ENCODE measurements at regions not wholly inside any gene's neighbourhood (a gene's known extent, or its start where the extent isn't known, plus 50 kb on each side); places are given as distances from the start of the nearest gene placed in this dataset.

- POLR2A ChIA-PET, result no interaction called here
- no peak overlapping the region for H3K27ac ChIP-seq
- DNase-seq (ENCODE audit: low read depth in 1 of 2, low spot score in 1 of 2) (no peak), ATAC-seq (no peak), FAIRE-seq (no peak)
- peaks cover 17% of the 10 kb centered on the region for H3K4me1 ChIP-seq
- TF ChIP-seq ESRRA (IDR thresholded peaks at IDR 0.05; ENCODE audit: borderline replicate concordance, low read length), result no peak
- H3K9me3 ChIP-seq, result no peaks in the 10 kb centered on the region
- no peak overlapping the region for H3K4me2 ChIP-seq
- CTCF ChIA-PET, result interaction anchor here (1.9 to 2.7 kb wide), 2 partner anchors 12 to 275 kb away, joined by 7 to 11 read pairs; no protein-coding TSS in a partner anchor
- 80% methylated on average over 7 of the region's 9 CpGs for WGBS (ENCODE audit: missing lambda C conversion rate)
- no peak overlapping the region for H3K4me3 ChIP-seq
Measured at GRCh38 chr3:56976651-56977560, 83.6 kb upstream of the SPATA12 start.

DNA sequence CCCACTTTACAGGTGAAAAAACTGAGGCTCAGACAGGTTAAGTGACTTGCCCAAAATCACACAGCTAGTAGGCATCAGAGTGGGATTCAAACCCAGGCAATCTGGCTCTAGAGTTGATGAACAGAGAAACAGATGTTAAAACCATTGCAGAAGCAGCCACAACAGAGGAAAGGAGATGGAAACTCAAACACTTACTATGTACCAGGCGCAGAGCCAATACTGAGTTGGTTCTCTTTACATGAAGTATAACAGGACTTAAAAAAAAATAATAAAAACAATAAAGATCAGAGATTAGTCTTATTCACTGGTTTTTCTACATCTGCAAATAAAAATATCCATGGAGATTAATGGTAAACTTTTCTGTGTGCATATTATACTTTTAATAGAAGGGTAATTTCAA is 84.9 kb upstream of the SPATA12 start:
- POLR2A ChIA-PET, result no interaction called here
- no peaks in the 10 kb centered on the region for H3K9me3 ChIP-seq
- WGBS (ENCODE audit: missing lambda C conversion rate), result 94% methylated on average over 1 of the region's 1 CpG
- no peak overlapping the region for H3K4me3 ChIP-seq
- no peak for ATAC-seq
- no peak overlapping the region for H3K27ac ChIP-seq
- peaks cover 4% of the 10 kb centered on the region; the same call in 2 of the 3 replicates for H3K4me1 ChIP-seq
- FAIRE-seq, result no peak
- CTCF ChIA-PET, result interaction anchor here (1.1 kb wide), 1 partner anchor 13 kb away, joined by 3 read pairs; no protein-coding TSS in a partner anchor
- TF ChIP-seq RCOR1 (IDR thresholded peaks at IDR 0.05; ENCODE audit: low read depth, low read length) (no peak), KDM5A (IDR thresholded peaks at IDR 0.05) (no peak), CHD2 (IDR thresholded peaks at IDR 0.05; ENCODE audit: low read length, partially characterized antibody) (no peak), POLR2AphosphoS2 (conservative IDR thresholded peaks at IDR 0.05; ENCODE audit: low read length) (no peak), ZC3H11A (IDR thresholded peaks at IDR 0.05) (no peak), FOSL2 (IDR thresholded peaks at IDR 0.05) (no peak), FOSL2 (CRISPR knock-in tag; IDR thresholded peaks at IDR 0.05) (no peak), EHF (CRISPR knock-in tag; IDR thresholded peaks at IDR 0.05) (no peak), CBX2 (IDR thresholded peaks at IDR 0.05; ENCODE audit: borderline replicate concordance, low read depth) (no peak), KDM1A (IDR thresholded peaks at IDR 0.05; ENCODE audit: low read depth) (no peak), JUN (IDR thresholded peaks at IDR 0.05) (no peak), RNF2 (IDR thresholded peaks at IDR 0.05; ENCODE audit: borderline replicate concordance, low read depth) (no peak), JUNB (IDR thresholded peaks at IDR 0.05) (no peak), EP300 (IDR thresholded peaks at IDR 0.05) (no peak), RFX5 (IDR thresholded peaks at IDR 0.05) (no peak), ZNF302 (CRISPR knock-in tag; IDR thresholded peaks at IDR 0.05) (no peak), MAZ (IDR thresholded peaks at IDR 0.05; ENCODE audit: borderline replicate concordance, low read depth, low read length) (no peak), ZSCAN20 (CRISPR knock-in tag; IDR thresholded peaks at IDR 0.05) (no peak), CEBPB (IDR thresholded peaks at IDR 0.05) (no peak)
- TF ChIP-seq, protein P1, sequence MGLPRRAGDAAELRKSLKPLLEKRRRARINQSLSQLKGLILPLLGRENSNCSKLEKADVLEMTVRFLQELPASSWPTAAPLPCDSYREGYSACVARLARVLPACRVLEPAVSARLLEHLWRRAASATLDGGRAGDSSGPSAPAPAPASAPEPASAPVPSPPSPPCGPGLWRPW (IDR thresholded peaks at IDR 0.05), result no peak
- DNase-seq (ENCODE audit: low read depth in 1 of 2, low spot score in 1 of 2), result no peak
- no peak overlapping the region for H3K4me2 ChIP-seq

DNA sequence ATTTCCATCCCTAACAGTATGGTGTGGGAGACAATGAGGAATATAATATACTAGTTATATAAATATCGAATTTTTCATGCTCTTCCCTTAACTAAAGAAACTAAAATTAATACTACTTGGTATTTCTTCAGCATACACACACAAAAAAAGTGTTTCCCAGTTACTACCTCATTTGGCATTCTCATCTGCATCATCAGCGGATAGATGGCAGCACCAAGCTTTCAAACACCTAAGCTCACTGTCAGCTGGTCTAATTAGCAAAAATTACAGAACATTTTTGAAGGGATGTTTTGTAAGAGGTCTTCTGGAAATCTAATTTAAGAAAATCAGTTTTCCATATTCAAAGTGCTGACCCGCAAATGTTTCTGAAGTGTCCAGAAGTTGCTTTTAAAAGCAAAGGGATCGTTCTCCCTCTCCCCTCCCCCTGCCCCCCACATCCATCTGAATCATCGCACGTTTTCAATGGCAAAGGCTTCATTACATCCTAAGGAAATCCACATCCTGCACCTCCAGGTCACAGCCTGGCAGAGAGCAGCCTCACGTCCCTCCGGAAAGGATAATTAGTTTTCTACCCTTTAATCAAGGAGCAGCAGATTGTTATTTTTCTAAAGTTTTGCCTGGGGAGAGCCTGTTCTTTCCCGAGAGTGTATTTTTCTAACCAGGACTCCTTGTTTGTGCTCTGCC is 86.1 kb upstream of the SPATA12 start:
- no peak overlapping the region for H3K4me3 ChIP-seq
- no peak overlapping the region for H3K4me2 ChIP-seq
- FAIRE-seq (no peak), ATAC-seq (no peak), DNase-seq (ENCODE audit: low read depth in 1 of 2, low spot score in 1 of 2) (no peak)
- WGBS (ENCODE audit: missing lambda C conversion rate), result 81% methylated on average over 9 of the region's 9 CpGs
- H3K4me1 ChIP-seq, result no peaks in the 10 kb centered on the region
- H3K27ac ChIP-seq, result no peak overlapping the region
- TF ChIP-seq EHF (CRISPR knock-in tag; IDR thresholded peaks at IDR 0.05) (no peak), PHF8 (IDR thresholded peaks at IDR 0.05; ENCODE audit: borderline replicate concordance, low read depth) (no peak), ZC3H11A (IDR thresholded peaks at IDR 0.05) (no peak), CHD4 (IDR thresholded peaks at IDR 0.05; ENCODE audit: borderline replicate concordance) (no peak), SMC3 (IDR thresholded peaks at IDR 0.05) (no peak), EHMT2 (IDR thresholded peaks at IDR 0.05; ENCODE audit: low read depth) (no peak), RNF2 (IDR thresholded peaks at IDR 0.05; ENCODE audit: borderline replicate concordance, low read depth) (no peak), EP300 (IDR thresholded peaks at IDR 0.05) (no peak), SREBF2 (IDR thresholded peaks at IDR 0.05) (no peak), HOXB13 (CRISPR knock-in tag; IDR thresholded peaks at IDR 0.05; ENCODE audit: low read depth) (no peak), GATA3 (IDR thresholded peaks at IDR 0.05; ENCODE audit: borderline replicate concordance) (no peak), ZSCAN20 (CRISPR knock-in tag; IDR thresholded peaks at IDR 0.05) (no peak)
- ChIA-PET CTCF (interaction anchor here (1.4 to 1.8 kb wide), 2 partner anchors 15 to 21 kb away, joined by 5 to 9 read pairs; no protein-coding TSS in a partner anchor), POLR2A (no interaction called here)
- no peaks in the 10 kb centered on the region for H3K9me3 ChIP-seq
